ENCODE measurements at regions not wholly inside any gene's neighbourhood (a gene's known extent, or its start where the extent isn't known, plus 50 kb on each side); places are given as distances from the start of the nearest gene placed in this dataset.

DNA sequence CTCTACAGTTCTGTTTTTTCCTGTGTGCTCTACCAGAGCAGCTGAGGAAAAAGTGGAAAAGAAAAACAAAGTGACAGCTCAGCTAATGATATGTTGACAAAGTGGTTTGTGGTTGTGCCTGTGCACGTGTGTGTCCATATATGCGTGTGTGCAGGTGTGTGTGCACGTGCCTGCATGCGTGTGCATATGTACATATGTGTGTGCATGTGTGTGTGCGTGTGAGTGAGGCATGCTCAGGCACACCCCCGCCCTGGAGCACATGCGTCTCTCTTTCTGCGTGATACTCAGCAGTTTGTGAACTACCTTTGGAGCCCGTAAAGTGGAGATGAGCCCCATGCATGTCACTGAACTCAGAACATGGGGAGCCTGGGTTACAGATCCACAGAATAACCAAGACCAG, 84.5 kb upstream of the GPR26 start:
- no peak for DNase-seq

DNA sequence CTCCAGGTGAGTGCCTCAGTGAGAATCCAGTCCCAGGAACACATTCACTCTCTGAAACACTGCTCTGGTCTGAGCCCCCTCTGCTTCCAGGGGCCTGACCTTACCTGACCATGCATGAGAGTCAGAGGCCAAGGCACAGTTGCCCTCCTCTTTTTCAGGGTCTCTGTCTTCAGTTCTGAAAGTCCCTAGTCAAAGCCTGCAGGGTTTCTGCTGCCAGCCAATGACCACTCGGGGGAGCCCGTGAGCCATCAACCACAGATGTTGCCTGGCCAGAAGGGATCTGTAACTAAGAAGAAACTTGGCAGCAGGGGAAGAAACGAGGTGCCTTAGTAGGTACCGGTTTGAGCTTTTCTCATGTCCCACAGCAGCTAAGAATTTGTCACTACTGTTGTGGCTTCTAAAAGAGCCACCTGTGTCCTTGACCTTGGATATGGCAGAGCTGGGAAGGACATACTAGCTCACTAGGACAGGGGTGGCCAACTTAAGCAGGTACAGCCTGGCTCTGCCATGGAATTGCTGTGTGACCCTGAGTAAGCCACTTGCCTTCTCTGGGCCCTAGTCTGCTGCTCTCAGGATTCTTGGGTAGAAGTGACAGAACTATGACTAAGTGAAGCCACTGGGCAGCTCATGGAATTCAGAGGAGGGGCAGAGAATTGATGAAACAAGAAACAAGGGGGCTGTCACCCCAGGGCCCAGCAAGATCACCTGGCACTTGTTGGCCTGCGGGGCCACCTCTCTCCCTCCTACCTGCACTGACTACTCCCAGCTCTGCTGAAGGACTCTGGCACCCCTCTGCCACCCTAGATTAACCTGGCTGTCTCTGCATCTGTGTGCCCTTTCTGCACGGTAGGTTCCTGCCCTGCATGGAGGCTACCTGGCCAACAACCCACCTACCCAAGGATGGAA, 83.8 kb upstream of the GPR26 start:
- DNase-seq = peak; percentile 56

DNA sequence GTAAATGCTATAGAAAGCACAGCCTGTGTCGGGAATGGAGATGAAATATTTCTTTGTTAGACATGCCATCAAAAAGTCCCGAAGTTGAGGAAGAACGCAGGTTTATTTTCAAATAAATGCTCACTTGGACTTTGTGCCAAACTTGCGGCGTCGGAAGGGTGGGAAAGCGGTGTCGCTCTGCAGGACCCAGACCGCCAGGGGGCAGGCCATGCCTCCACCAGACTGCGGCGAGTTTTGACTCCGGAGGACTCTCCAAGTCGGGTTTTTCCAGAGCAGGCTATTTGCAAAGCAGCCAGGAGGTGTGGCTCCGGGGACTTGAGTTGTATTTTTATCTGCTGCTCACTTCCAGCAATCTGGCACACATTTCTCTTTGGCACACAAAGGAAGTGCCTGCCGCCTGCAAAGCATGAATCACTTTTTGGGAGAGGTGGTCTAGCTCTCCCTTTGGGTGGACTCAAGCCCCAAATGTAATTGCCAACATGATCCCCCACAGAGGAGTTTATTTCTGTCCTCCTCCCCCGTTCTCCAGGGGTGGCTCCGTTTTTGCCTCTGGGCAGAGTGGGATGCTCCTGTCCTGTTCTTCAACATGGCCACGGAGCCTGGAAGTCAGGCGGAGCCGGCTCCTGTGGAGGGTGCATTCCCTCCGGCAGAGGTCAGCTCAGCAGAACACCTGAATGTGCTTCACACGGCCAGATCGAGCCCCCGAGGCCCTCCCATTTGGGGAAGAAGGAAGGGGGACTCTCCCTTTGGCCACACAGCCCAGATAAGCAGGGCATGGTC, 82.3 kb upstream of the GPR26 start:
- peak; percentile 73 for DNase-seq

DNA sequence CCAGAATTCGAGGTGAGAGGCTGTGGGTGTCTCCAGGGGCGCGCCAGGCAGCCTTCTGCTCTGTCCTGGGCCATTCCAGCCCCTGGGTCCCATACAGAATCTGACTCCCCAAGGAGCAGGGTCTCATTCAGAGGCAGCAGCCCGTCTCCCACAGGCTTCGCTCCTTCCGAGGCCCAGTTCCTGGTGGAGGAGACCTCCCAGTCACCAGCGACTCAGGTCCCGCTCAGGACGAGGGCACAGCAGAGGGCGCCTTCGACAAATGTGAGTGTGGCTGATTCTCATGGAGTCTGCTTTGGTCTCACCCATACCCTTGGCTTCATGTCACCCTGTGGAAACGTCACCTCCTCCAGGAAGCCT, 81.8 kb upstream of the GPR26 start:
- no peak for DNase-seq

DNA sequence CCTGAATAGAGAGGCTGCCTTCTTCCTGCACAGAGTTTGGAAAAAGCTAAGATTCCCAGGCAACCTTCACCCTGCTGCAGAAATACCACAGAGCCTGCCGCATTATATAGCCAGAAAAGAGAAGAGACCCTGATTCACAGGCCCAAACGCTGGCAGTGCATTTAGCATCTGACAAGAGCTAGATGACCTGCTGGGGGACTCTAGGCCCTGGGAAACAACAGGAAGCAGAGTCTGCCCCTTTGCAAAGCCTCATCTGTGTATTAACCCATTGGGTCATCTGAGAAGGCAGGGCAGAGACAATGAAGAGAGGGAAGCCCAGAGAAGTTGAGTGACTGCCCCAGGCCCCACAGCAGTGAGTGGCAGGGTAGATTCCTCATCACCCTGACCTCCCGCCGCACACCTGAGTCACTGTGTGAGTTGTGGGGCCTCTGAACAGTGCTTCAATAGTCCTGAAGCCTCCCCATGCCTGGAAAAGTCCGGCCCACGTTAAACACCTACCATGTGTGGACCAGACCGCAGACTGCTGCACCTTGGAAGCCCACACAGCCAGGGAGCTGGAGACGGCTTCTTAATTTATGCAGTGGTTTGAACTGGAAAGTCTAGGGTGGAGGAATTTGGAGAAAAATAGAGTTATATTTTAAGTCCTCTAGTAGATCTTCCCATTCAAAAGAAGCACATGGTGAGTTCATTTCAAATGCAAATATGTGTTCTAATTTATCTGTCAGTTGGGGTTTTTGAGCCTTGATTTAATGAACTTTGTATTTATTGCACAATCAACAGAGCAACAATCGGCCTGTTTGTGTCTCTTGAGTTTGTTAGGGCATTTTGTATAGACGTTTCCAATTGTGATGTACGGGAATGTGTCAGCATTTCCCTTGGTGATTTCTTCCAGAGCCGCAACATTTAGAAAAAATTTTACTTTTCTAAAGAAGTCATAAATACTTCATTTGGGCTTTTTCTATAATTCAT, 80.4 kb upstream of the GPR26 start:
- no peak for DNase-seq

DNA sequence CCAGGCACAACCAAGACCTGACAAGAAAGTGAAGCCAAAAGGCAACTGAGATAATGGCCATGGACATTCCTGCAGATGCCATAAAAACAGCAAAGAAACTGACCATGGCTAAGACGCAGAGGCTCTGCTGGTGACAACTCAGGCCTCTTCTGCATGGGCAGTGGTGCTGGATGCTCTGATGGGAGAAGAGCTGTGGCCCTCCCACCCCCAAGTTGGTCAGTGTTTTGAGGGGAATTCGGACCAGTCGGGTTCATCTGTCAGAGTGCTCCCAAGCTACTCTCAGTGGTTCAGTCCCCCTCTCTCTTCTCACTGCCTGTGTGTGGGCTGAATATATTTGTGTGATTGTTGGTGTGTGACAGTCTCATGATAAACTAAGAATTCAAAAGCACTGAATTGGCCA, 79.0 kb upstream of the GPR26 start:
- no peak for DNase-seq

DNA sequence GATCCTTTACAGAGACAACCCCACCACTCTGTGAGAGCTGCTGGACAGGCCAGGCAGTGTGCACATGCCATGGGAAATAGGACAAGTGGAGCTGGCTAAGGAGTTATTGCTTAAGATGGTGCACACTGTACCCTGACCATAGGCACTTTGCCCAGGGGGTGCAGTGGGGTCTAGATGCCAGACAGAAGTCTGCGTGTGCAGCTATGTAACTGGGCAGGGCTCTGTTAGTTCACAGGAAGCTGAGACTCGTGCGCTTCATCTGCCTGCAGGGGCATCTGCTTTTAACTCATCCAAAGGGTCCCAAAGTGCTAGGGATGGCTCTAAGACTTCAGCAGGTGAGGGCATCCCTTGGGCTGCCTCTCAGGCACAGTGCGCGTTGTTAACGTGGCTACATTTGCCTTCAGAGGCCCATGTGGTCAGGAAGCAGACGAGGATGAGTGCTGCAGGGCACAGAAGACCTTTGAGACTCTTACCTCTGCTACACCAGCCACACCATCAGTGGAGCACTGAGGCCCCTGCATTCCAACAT, 77.7 kb upstream of the GPR26 start:
- no peak for DNase-seq

DNA sequence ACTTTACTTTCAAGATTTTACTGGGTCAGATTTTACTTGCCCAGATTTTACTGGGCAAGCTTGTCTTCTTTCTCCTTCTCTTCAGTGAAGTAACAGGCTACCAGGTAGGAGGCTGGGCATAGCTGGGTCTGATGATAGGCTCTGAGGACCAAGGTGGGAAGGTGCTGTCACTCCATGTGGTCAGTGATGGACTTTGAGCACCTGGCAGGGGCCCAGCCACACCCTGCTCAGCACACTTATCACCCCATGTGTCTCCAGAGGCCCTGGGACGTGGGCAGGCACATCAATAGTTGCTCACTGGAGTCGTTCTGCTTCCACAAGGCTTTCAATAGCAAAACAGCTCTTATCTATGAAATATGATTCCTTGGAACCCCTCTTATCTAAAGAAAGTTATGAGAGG, 70.5 kb upstream of the GPR26 start:
- no peak for DNase-seq

DNA sequence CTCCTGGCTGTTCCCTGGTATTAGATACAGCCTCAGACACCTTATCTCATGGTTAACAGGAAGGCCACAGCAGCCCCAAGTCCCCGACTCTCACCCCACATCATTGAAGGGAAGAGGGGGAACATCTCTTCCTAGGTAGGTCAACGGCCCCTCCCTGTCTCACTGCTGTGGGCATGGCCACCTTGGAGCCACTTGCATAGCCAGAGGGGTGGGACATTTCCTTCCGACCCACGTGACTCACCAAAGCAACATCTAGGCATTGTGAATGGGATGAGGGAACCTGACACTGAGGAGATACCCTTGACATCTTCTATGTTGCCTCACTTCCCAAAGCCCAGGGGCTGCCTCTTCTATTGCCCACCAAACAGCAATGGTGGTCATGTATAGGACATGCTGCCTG, 68.5 kb upstream of the GPR26 start:
- no peak for DNase-seq

DNA sequence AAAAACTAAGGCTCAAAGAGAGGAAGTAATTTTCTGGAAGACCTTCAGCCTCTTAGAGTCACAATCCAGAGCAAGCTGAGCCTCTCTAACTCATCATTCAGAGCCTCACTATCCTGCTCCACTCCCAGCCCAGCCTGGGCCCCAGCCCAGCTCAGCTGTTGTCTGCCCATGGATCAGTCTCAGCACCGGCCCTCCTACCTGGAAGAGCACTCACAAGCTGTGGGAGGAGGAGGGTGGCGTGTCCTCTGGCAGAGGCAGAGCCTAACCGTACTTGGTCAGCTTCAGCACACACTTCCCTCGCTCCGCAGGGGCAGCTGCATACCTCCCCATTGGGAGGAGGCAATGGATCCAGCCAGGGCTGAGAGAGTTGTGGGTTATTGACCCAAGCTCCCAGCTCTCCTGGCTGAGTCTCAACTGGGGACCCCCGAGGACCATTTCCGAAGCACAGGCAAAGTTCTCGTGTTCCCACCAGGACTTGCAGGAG, 66.7 kb upstream of the GPR26 start:
- DNase-seq = no peak

DNA sequence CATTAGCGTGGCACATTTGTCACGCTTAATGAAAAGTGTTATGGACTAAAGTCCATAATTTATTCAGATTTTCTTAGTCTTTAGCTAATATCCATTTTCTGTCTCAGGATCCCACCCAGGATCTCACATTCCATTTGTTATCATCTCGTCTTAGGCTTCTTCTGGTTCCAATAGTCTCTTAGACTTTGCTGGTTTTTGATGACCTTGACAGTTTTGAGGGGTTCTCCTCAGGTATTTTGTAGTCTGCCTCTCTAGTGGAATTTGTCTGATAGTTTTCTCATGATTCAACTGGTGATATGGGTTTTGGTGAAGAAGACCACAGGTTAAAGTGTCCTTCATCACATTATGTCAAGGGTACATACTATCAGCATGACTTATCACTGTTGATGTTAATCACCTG, 66.0 kb upstream of the GPR26 start:
- DNase-seq = no peak

DNA sequence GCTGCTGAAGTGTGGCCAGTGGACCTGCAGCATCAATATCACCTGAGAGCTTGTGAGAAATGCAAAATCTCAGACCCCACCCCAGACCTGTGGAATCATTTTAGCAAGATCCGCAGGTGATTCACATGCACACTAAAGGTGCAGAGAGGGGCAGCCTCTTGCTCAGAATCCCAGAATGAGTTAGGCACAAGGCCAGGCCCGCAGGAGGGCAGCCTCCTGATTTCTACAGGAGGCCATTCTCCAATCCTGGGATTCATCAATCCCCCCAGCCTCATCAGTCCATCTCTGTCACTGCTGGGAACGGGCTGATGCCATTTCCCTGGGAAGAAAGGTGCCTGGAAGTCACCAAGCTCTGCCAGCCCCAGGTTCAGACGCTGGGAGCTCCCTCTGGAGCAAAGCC, 63.0 kb upstream of the GPR26 start:
- DNase-seq = no peak

DNA sequence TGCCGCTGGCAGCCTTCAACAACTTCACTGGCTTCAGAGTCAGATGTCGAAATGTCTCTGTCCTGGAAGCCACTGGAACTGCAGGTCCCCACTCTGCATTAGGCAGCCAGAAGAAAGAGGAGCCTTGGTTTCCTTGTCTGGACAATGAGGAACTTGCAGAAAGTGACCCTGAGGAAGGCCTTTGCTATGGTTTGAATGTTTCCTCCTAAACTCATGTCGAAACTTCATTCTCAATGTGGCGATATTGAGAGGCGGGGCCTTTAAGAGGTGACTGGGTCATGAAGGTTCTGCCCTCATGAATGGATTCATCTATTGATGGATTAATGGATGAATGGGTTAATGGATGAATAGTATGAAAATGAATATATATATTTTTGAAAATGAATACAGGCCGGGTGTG, 61.6 kb upstream of the GPR26 start:
- no peak for DNase-seq

DNA sequence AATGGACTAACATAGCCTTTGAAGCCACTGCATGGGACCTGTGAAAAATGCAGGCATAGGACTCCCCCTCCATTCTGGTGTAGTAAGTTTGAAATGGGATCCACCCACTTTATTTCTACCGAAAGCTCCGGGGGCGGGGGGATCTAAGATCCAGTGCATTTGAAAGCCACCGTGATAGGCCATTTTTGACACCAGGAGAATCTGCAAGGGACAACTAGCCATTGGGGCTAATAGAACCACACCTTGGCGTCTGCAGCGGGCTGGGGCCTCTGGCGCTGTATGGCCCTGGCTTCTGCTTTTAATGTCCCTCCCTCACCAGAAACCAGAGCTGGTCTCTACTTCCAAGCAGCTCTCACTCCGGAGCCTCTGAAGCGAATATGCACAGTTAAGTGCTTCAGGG, 60.1 kb upstream of the GPR26 start:
- DNase-seq = no peak

DNA sequence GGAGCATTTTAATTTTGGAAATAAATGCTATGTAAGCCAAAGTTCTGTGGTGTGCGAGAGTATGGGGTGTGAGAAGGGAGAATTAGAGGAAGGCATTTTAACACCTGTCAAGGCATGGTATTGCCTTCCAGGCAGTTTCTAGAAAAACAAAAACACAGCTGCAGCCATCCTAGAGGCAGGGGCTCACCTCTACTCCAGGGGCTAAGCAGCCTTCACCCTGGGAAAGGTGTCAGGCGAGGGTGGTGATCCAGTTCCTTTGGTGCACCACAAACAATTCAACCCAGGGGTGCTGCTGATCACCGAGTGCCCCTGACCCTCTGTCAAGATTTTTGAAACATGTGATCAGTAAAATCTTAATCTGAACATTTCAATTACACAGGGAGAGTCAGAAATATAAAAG, 59.2 kb upstream of the GPR26 start:
- no peak for DNase-seq

DNA sequence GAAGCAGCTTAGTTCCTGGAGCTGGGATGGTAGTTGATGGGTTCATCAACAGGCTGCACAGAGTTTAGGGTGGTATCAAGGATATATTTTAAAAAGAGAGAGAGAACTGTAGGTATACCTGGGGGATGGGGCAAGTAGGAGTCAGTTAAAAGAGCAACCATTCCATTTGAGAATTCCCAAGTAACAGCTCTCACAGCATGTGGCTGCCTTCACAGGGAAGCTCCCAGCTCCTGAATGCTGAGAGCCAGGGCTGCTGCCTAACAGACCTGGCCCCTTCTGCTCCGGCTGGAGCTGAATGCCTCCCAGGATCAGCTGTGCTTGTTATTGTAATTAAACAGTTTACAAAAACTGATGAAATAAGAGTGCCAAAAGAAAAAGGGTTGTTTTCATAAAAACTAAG, 58.8 kb upstream of the GPR26 start:
- no peak for DNase-seq

DNA sequence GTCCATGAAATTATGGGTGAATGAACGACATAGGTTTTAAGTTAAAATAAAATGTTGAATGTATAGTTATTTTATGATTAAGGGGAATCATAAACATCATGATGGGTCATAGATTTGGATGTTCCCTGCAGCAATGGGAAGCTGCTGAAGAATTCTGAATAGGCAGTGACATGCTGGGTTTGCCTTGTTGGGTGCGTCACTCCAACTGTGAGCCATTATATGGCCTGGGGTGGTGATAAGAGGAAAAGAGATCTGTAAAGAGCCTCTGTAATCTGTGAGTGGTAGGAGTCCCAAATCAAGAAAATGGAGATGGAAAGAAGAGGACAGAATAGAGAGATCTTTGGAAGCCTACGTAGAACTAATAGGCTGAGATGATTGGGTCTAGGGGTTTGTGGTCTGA, 58.1 kb upstream of the GPR26 start:
- DNase-seq = no peak

DNA sequence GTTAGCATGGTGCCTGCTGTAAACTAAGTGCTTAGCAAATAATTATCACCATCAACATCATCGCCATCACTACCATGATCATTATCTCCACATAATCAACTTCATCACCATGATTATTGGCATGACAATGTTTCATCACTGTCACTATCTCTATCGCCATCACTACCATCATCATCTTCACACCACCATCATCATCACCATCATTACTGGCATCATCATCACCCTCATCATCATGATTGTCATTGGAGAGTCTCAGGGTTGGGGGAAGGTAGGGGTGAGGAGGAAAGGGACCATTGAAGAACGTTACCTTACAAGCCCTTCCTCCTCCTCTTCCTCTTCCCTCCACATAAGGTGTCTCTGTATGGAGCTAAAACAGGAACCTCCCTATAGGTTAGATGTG, 54.9 kb upstream of the GPR26 start:
- no peak for DNase-seq

DNA sequence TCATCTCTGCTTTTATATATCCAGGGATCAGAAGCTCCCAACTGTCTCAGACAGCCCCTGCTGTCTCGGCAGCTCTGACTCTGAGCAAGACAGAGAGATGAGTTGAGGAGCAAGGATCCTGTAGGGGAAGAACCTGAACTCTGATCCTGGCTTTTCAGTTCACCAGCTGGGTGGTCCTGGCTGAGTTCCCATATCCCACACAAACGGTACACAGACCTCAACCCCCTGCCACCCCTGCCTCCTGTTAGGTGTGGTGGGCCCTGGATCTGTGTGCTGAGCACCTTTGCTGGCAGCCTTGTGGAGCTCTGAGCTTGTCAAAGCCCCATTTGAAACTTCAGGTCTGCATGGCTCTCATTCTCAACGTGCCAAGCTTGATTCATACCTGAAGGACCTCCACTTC, 54.3 kb upstream of the GPR26 start:
- DNase-seq = no peak

DNA sequence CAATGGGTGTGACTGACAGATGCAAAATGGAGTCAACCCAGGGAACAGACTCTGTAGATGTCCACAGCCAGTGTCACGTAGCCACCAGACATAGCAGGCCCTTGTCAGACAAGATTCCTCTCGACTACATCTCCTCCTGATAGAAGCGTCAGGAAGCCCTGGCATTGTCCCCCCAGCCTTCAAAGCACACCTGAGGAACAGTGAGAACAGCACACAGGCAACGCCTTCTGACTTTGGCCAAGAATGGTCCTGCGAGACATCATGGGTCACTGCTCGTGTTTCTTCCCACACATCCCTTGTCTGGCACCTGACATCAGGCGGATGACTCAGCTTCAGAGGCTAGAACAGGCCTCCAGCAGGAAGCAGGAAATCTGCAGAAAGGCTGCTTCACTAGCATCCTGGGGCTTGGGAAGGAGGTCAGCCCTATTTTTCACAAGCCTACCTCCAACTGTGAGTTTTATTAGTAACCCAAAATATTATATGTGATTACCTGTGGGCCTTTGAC, 52.8 kb upstream of the GPR26 start:
- no peak for DNase-seq

DNA sequence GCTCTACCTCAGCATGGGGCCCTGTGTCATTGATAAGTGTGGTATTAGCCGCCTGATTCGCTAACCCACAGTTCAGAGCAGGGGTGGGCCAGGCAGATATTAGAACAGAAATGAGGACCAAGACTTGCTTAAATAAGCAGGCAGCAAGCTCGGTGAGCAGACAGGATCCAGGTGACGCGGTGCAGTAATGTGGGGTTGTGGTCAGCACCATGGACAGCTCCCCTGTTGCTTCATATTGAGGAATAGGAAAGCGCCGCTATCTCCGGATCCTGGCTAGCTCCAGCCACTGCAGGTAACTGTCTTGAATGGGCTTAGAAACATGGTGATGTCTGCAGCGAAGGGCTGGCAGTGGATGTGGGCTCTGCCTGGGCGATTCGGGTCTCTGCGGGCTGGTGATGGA, 51.3 kb upstream of the GPR26 start:
- DNase-seq = peak; percentile 40
